Suprapubic skin (tissue), 4 donors: ENCODE measurements at regions not wholly inside any gene's neighbourhood (a gene's known extent, or its start where the extent isn't known, plus 50 kb on each side); places are given as distances from the start of the nearest gene placed in this dataset.

Experiments used
- DNase-seq, 2 donors: peaks; one replicate each; pipeline ENCODE4 v3.0.0-alpha.2; 2019; ENCODE audit warnings: low spot score in 2 of 2
- H3K27ac ChIP-seq: fragments of 200-600 bp; sonication (generic); one replicate; pipeline ENCODE4 v1.5.1; 2019
- H3K27me3 ChIP-seq: fragments of 200-600 bp; sonication (generic); one replicate; pipeline ENCODE4 v1.5.1; 2019
- H3K36me3 ChIP-seq: fragments of 200-600 bp; sonication (generic); one replicate; pipeline ENCODE4 v1.5.1; 2019
- H3K4me1 ChIP-seq: fragments of 200-600 bp; sonication (generic); one replicate; pipeline ENCODE4 v1.5.1; 2019
- H3K4me3 ChIP-seq: fragments of 200-600 bp; sonication (generic); one replicate; pipeline ENCODE4 v1.5.1; 2019; ENCODE audit warnings: mild to moderate bottlenecking
- H3K9me3 ChIP-seq: fragments of 200-600 bp; sonication (generic); one replicate; pipeline ENCODE4 v1.5.1; 2019
- EP300 ChIP-seq: sonication (generic); formaldehyde crosslinking; IDR thresholded peaks from one replicate; pipeline ENCODE4 v1.6.1; 2017; ENCODE audit warnings: antibody characterized with exemption
- POLR2A ChIP-seq, 2 donors: fragments of 450-650 bp; IDR thresholded peaks; one replicate each; pipeline ENCODE4 v1.6.1; 2017; ENCODE audit warnings: antibody characterized with exemption in 2 of 2, mild to moderate bottlenecking in 2 of 2, moderate library complexity in 2 of 2
- POLR2AphosphoS5 ChIP-seq, 3 donors: sonication (generic); formaldehyde crosslinking; IDR thresholded peaks; one replicate each; pipeline ENCODE4 v1.6.1; 2017; ENCODE audit warnings: antibody characterized with exemption in 3 of 3
- WGBS: methylation state at CpG from one replicate; pipeline ENCODE4 v1.1.5; 2018; 5-methylcytosine and 5-hydroxymethylcytosine counted together

DNA sequence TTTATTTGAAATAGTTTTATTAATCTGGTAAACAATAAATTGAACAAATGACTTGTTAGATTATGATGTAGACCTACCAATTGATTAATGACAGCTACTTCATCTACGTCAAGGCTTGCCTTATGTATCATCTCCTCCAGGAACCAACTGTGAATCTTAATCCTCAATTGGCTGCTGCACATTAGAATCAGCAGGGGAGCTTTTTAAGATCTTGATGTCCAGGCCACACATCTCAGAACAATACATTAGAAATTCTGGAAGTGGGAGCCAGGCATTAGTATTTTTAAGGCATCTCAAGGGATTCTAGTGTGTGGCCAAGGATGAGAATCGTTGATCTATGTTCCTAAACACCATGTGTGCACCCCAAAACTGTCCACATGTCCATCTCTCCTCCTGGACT is 52.0 kb upstream of the LYPLAL1 start:
- no peaks in the 10 kb centered on the region for H3K27me3 ChIP-seq
- H3K27ac ChIP-seq: peak overlapping the region; percentile 11
- H3K4me1 ChIP-seq: peaks cover 10% of the 10 kb centered on the region
- no peaks in the 10 kb centered on the region for H3K36me3 ChIP-seq
- no peaks in the 10 kb centered on the region for H3K9me3 ChIP-seq
- no peak for DNase-seq
- 56% methylated on average over 2 of the region's 2 CpGs for WGBS
- no peak overlapping the region for H3K4me3 ChIP-seq
- no peak for TF ChIP-seq POLR2AphosphoS5 (IDR thresholded peaks at IDR 0.05)

DNA sequence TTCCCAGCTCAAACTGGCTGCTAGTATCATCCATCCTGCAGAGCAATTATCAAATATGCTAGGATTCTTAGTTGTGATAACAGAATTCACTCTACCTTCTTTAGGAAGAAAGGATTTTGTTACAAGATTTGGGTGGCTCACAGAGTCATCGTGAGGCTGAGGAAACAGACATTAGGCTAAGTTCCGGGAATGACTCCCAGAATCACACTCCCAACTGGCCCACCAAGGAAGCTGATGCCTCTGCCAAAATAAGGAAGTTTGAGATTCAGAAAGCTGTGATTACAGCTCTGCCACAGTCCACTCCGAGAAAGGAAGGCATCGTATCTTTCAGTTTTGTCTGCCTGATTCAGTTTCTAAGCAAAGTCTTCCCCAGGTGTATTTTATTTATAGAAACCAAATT is 50.6 kb upstream of the LYPLAL1 start:
- peak in 1 of 2 donors; percentile 58 for DNase-seq

More for the DNA sequence above, 50.6 kb upstream of the LYPLAL1 start:
- H3K36me3 ChIP-seq: no peaks in the 10 kb centered on the region
- H3K4me1 ChIP-seq: peaks cover 10% of the 10 kb centered on the region
- no peak for TF ChIP-seq POLR2A (IDR thresholded peaks at IDR 0.05)
- TF ChIP-seq EP300: no peak
- H3K27ac ChIP-seq: no peak overlapping the region
- no peak overlapping the region for H3K4me3 ChIP-seq
- no peaks in the 10 kb centered on the region for H3K9me3 ChIP-seq
- H3K27me3 ChIP-seq: no peaks in the 10 kb centered on the region
- WGBS: 56% methylated on average over 4 of the region's 4 CpGs
